Stimulated activated CD4-positive, alpha-beta T cell treated with anti-CD3 and anti-CD28 coated beads, Interleukin-4, amount 100 ng/mL, for 48 hours (primary cell): ENCODE measurements at regions not wholly inside any gene's neighbourhood (a gene's known extent, or its start where the extent isn't known, plus 50 kb on each side); places are given as distances from the start of the nearest gene placed in this dataset.

Experiments used
- DNase-seq, 2 donors: peaks; one replicate each; pipeline ENCODE4 v3.0.0-alpha.2; 2020; ENCODE audit warnings: low read depth in 2 of 2

- no peak for DNase-seq
These were observed 1069.9 kb upstream of the ADGRL4 start for GRCh38 chr1:80076469-80076868.

GRCh38 chr1:80075351-80075750 lies 1068.8 kb upstream of the ADGRL4 start:
- no peak for DNase-seq

- DNase-seq = no peak
These were observed 1066.0 kb upstream of the ADGRL4 start for GRCh38 chr1:80072563-80072962.

- DNase-seq = no peak
These were observed 1059.5 kb upstream of the ADGRL4 start for GRCh38 chr1:80066060-80066459.

GRCh38 chr1:80064524-80064923 lies 1058.0 kb upstream of the ADGRL4 start:
- no peak for DNase-seq

GRCh38 chr1:80059940-80060339 lies 1053.4 kb upstream of the ADGRL4 start:
- no peak for DNase-seq

- DNase-seq = no peak
These were observed 1049.6 kb upstream of the ADGRL4 start for GRCh38 chr1:80056179-80056578.

GRCh38 chr1:80054129-80054528 lies 1047.6 kb upstream of the ADGRL4 start:
- DNase-seq = no peak

- DNase-seq = no peak
These were observed 1047.1 kb upstream of the ADGRL4 start for GRCh38 chr1:80053613-80054012.

GRCh38 chr1:80050523-80050922 lies 1044.0 kb upstream of the ADGRL4 start:
- DNase-seq = no peak

GRCh38 chr1:80050085-80050484 lies 1043.6 kb upstream of the ADGRL4 start:
- no peak for DNase-seq

GRCh38 chr1:80048716-80049115 lies 1042.2 kb upstream of the ADGRL4 start:
- DNase-seq = no peak

GRCh38 chr1:80047791-80048190 lies 1041.3 kb upstream of the ADGRL4 start:
- no peak for DNase-seq

- no peak for DNase-seq
These were observed 1038.1 kb upstream of the ADGRL4 start for GRCh38 chr1:80044662-80045061.

GRCh38 chr1:80036690-80037432 lies 1030.3 kb upstream of the ADGRL4 start:
- DNase-seq = no peak

GRCh38 chr1:80023358-80023757 lies 1016.8 kb upstream of the ADGRL4 start:
- DNase-seq = no peak

GRCh38 chr1:80021891-80022290 lies 1015.4 kb upstream of the ADGRL4 start:
- no peak for DNase-seq

GRCh38 chr1:80018348-80018747 lies 1011.8 kb upstream of the ADGRL4 start:
- DNase-seq = no peak

- DNase-seq = no peak
These were observed 1002.4 kb upstream of the ADGRL4 start for GRCh38 chr1:80008934-80009333.

GRCh38 chr1:80003250-80003649 lies 996.7 kb upstream of the ADGRL4 start:
- no peak for DNase-seq

- no peak for DNase-seq
These were observed 981.9 kb upstream of the ADGRL4 start for GRCh38 chr1:79988401-79988800.

- DNase-seq = no peak
These were observed 975.7 kb upstream of the ADGRL4 start for GRCh38 chr1:79982211-79982610.

GRCh38 chr1:79981481-79981880 lies 975.0 kb upstream of the ADGRL4 start:
- DNase-seq = no peak

GRCh38 chr1:79979346-79979745 lies 972.8 kb upstream of the ADGRL4 start:
- DNase-seq = no peak
